Iris pigment epithelial cell (primary cell): ENCODE measurements at regions not wholly inside any gene's neighbourhood (a gene's known extent, or its start where the extent isn't known, plus 50 kb on each side); places are given as distances from the start of the nearest gene placed in this dataset.
A peak's percentile ranks its signal among the peaks of the same experiment; 100 is the strongest.
"Not testable (repeated sequence)": the region's sequence is repeated elsewhere in the genome, so short reads cannot be mapped to it uniquely, and the experiment has no call there.

Source experiments
- DNase-seq: peaks from one replicate; pipeline ENCODE4 v3.0.0-alpha.2; 2011; ENCODE audit warnings: low read depth

- no peak for DNase-seq
Measured at GRCh38 chr2:163187119-163187518, 348.6 kb upstream of the KCNH7 start.

- peak; percentile 46 for DNase-seq
Measured at GRCh38 chr2:163185160-163185559, 346.6 kb upstream of the KCNH7 start.

GRCh38 chr2:163182764-163183354 is 344.3 kb upstream of the KCNH7 start:
- peak; percentile 28 for DNase-seq

GRCh38 chr2:163177592-163177991 is 339.0 kb upstream of the KCNH7 start:
- no peak for DNase-seq

- no peak for DNase-seq
Measured at GRCh38 chr2:163175294-163175693, 336.7 kb upstream of the KCNH7 start.

- no peak for DNase-seq
Measured at GRCh38 chr2:163173591-163173990, 335.0 kb upstream of the KCNH7 start.

- peak; percentile 72 for DNase-seq
Measured at GRCh38 chr2:163171786-163172530, 333.4 kb upstream of the KCNH7 start.

GRCh38 chr2:163157891-163158496 is 319.4 kb upstream of the KCNH7 start:
- DNase-seq, result peak; percentile 88

GRCh38 chr2:163157411-163157810 is 318.8 kb upstream of the KCNH7 start:
- DNase-seq, result peak; percentile 82

- no peak for DNase-seq
Measured at GRCh38 chr2:163155925-163156324, 317.4 kb upstream of the KCNH7 start.

- peak; percentile 37 for DNase-seq
Measured at GRCh38 chr2:163155279-163155883, 316.8 kb upstream of the KCNH7 start.

- no peak for DNase-seq
Measured at GRCh38 chr2:163142618-163143017, 304.1 kb upstream of the KCNH7 start.

- DNase-seq, result no peak
Measured at GRCh38 chr2:163138947-163139346, 300.4 kb upstream of the KCNH7 start.

- DNase-seq, result no peak
Measured at GRCh38 chr2:163135256-163135655, 296.7 kb upstream of the KCNH7 start.

- DNase-seq, result no peak
Measured at GRCh38 chr2:163133602-163134001, 295.0 kb upstream of the KCNH7 start.

GRCh38 chr2:163132850-163133249 is 294.3 kb upstream of the KCNH7 start:
- DNase-seq, result peak; percentile 8

- not testable (repeated sequence) for DNase-seq
Measured at GRCh38 chr2:163132207-163132606, 293.6 kb upstream of the KCNH7 start.

- DNase-seq, result peak; percentile 1
Measured at GRCh38 chr2:163123526-163123925, 285.0 kb upstream of the KCNH7 start.

- DNase-seq, result no peak
Measured at GRCh38 chr2:163122257-163122656, 283.7 kb upstream of the KCNH7 start.

GRCh38 chr2:163121483-163121882 is 282.9 kb upstream of the KCNH7 start:
- no peak for DNase-seq

GRCh38 chr2:163119966-163120365 is 281.4 kb upstream of the KCNH7 start:
- no peak for DNase-seq

- no peak for DNase-seq
Measured at GRCh38 chr2:163086940-163087339, 248.4 kb upstream of the KCNH7 start.
